GM19099 (cell line): ENCODE measurements at regions not wholly inside any gene's neighbourhood (a gene's known extent, or its start where the extent isn't known, plus 50 kb on each side); places are given as distances from the start of the nearest gene placed in this dataset.
A peak's percentile ranks its signal among the peaks of the same experiment; 100 is the strongest.

Experiments
- POLR2A ChIP-seq: IDR thresholded peaks from 3 replicates; pipeline ENCODE4 v1.6.1; 2011; ENCODE audit warnings: low read depth; ENCODE audit not compliant: insufficient read length; ENCODE audit errors: extremely low read depth

DNA sequence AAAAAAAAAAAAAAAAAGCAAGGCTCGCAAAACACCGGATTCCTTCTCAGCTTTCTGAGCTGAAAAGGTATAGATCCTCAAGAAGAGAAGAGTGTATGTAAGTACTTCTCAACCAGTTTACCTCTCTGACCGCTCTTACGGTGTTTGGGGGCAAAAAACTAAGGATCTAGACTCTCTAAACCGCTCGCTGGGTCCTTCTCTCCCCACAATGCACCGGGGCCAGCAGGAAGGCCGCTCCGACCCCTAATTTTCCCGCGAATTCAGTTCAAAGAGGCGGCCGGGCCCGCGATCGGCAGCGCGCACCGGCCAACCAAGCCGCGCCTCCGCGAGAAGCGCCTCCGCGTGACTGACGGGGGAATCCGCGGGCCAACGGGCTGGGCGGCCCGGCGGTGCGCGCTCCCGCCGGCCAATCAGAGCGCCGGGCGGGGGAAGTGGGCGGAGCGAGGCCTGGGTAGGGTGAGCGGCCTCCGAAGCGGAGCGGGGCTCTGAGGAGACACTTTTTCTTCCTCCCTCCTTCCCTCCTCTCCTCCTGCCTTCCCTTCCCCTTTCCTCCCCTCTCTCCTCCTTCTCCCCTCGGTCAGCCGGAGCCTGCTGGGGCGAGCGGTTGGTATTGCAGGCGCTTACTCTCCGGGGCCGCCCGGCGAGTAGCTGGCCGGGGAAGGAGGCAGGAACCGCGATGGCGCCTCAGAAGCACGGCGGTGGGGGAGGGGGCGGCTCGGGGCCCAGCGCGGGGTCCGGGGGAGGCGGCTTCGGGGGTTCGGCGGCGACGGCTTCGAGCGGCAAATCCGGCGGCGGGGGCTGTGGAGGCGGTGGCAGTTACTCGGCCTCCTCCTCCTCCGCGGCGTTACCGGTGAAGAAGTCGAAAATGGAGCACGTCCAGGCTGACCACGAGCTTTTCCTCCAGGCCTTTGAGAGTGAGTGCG, 93.0 kb downstream of the CRLF3 start:
- TF ChIP-seq POLR2A, result peak; percentile 84

GRCh38 chr17:30720013-30720471, 104.5 kb downstream of the CRLF3 start:
- no peak for TF ChIP-seq POLR2A

GRCh38 chr17:30717291-30718098, 107.0 kb downstream of the CRLF3 start:
- no peak for TF ChIP-seq POLR2A

DNA sequence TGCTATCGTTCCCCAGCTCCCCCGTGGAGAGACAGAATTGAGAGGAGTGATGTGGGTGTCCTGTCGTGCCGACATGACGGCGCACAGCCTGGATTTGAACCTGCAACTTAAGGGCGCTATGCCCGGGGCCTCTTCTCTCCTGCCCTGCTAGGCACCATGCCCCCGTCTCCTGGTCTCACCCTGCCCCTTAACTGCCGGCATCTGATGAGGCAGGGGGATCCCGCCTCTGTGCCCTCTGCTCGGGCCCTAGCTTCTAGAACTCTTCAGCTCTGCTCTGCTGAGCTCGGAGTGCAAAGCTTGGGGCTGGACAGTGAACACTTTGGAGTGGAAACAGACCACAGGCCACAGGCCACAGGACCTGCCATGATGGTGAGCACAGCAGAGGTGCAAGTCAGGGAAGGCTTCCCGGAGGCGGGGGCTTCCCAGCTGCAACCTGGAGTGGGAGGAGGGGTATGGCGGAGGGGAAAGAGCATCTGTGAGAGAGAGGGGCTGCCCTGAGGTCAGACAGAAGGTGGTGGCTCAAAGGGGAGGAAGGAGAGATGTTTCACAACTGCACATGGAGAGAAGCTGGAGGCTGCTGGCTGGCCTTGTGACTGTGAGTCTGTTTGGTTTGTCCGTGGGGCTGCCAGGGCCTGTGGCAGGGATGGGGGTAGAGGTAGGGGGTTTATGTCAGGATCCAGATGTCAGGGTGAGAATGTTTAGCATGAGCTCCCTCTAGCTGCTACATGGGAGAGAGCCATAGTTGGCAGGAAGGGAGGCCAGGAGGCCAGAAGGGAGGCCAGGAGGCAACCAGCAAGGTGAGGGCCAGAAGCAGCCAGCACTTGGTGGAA, 107.8 kb downstream of the CRLF3 start:
- no peak for TF ChIP-seq POLR2A

DNA sequence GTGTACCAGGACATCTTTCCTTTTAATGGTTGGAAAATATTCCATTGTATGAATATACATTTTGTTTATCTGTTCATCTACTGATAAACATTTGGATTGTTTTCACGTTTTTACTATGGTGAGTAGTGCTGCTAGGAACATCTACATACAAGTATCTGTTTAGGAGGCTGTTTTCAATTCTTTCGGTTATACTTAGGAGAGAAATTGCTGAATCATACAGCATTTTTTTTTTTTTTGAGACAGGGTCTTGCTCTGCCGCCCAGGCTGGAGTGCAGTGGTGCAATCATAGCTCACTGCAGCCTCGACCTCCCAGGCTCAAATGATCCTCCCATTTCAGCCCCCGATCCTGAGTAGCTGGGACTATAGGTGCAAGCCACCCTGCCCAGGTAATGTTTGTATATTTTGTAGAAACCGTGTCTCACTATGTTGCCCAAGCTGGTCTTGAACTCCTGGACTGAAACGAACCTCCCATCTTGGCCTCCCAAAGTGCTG, 122.9 kb downstream of the CRLF3 start:
- TF ChIP-seq POLR2A, result no peak

GRCh38 chr17:30696234-30696633, 128.3 kb downstream of the CRLF3 start:
- TF ChIP-seq POLR2A, result no peak

DNA sequence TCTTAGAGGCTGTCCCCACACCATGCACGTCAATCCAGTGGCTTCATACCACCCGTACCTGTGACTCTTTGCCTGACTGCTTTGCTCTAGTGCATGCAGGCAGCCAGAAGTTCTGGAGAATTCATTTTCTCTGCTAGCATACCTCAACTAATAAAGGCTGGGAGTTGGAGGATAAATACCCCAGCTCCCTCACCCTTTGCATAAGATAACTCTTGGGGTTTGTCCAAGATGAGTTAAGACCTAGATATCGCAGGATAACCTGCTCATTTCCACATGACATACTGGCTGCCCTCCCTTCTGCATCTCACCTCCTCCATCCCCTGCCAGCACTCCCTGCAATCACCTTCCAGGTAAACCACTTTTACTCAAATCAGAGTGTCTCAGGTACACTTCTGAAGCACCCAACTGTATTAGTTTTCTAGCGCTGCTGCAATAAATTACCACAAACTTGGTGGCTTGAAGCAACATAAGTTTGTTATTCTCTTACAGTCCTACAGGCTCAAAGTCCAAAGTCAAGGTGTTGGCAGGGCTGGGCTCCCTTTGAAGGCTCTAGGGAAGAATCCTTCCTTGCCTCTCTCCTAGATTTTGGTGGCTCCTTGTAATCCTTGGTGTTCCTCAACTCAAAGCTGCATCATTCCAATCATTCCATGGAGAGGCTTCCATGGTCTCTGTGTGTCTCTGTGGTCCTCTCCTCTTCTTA, 146.8 kb downstream of the CRLF3 start:
- TF ChIP-seq POLR2A, result no peak

DNA sequence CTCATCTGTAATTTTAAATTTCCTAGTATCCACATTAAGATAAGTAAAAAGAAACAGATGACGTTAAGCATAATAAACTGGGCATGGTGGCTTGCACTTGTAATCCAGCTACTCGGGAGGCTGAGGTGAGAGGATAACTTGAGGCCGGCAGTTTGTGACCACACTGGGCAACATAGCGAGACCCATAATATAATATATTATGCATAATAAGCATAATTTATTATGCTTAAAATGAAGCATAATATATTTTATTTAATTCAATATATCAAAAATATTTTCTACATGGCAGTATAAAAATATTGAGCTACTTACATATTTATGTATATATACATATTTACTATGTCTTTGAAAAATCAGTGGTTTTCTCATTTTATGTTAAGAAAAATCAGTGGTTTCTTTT, 128.3 kb downstream of the GOSR1 start:
- no peak for TF ChIP-seq POLR2A

GRCh38 chr17:30605027-30605426, 127.8 kb downstream of the GOSR1 start:
- TF ChIP-seq POLR2A, result no peak

DNA sequence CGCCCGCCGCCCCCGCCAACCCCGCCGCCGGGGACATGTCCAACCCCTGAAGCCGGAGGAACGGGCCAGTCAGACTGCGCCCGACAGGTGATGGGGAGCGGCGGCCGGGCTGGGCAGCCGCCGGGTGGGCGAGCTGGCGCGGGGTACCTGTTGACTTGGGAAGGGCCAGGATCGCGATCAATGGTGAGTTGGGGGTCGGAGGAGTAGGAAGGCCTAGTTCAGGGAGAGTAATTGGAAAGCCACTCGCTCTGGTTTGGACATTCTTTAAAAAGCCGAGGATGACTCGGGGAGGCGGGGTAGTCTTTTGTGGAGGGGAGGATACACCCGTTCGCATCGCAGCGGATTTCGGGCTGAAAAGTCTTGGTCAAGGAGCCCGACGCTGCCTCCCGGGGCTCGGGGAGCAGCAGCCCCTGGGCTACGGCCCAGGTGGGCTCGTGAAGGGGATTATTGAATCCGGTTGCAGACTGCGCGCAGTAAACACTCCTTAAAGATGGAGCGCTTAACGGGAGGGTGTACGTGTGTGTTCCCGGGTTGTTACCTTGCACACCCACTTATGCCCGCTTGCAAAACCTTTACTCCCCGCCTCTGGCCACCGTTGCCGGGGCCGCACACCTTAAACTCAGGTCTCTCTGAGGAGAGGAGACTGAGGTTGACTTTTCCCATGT, 123.8 kb downstream of the GOSR1 start:
- TF ChIP-seq POLR2A, result no peak

DNA sequence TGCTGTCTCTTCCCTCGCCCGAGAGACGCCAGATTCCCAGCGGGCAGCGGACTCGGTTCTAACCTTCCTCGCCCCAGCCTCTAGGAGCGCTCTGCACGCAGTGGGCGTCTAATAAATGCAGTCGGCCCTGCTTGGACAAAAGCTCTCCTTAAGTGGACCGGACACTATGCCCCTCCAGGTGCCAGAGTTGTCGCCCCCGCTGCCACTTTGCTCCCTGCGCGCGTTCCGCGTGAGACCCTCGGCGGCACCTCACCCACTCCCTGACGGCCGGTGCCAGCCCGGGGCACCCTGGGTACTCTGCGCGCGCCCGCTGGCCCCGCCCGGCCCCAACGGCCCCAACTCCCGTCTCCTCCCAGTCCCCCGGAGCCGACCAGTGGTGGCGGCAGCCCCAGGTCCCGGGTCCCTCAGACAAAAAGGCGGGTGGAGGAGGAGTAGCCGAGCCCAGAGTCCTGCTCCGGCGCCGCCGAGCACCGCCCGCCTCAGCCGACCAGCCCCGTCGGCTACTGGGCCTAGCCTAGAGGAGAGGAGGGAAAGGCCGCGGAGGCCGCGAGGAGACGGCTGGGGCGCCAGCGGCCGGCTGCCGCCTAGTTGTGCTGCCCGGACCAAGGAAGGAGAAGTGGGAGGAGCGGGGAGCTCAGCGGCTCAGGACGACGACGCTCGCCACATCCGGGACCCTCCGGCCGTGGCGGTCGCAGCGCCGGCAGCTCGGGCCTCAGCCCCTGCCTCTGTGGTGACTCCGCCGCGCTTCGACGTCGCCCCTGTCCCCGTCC, 123.0 kb downstream of the GOSR1 start:
- peak; percentile 90 for TF ChIP-seq POLR2A

- no peak for TF ChIP-seq POLR2A
These were observed 122.3 kb downstream of the GOSR1 start for GRCh38 chr17:30599428-30600059.

DNA sequence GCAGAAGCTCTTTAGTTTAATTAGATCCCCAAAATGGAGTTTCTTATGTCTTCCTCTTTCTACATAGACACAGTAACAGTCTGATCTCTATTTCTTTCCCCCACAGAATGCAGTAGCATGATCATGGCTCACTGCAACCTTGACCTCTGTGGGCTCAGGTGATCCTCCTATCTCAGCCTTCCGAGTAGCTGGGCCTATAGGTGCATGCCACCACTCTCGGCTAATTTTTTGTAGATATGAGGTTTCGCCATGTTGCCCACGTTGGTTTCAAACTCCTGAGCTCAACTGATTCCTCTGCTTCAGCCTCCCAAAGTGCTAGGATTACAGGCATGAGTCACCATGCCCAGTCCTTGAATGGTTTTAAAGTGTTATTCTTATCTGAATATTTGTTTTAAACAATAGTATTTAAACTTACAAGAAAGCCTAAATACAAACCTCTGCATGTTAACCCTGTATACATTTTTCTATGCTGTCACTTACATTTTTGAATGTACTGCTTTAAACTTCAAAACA, 120.6 kb downstream of the GOSR1 start:
- TF ChIP-seq POLR2A, result no peak
